ENCODE measurements at regions not wholly inside any gene's neighbourhood (a gene's known extent, or its start where the extent isn't known, plus 50 kb on each side); places are given as distances from the start of the nearest gene placed in this dataset.

DNA sequence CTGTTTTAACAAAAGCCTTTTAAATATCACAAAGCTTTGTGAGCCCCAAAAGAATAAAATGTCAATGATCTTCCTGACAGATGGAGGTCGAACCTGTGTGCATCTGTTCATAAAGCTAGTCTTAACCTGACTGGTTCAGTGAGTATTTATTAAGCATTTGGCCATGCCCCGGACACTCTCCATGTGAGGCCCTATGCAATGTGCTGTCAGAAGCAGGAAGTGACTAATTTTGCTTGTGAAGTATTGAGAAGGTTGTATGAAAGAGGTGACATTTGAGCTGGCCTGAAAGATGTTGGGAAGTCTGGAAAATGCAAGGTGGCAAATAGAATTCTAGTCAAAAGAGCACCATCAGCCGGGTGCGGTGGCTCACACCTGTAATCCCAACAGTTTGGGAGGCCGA is 171.4 kb downstream of the MSL3 start:
- Histone ChIP-seq H3K4me1 (ENCODE audit: insufficient read depth, low read length) (no peaks in the 10 kb centered on the region), H2BK5ac (ENCODE audit: insufficient read length, low read length) (no peak overlapping the region), H4K8ac (replicated peaks; ENCODE audit: insufficient read length, low read depth, low read length) (no peak overlapping the region), H3K56ac (ENCODE audit: insufficient read length, low read depth, low read length) (no peak overlapping the region), H3K27ac (ENCODE audit: insufficient read length, low read depth, low read length) (no peak overlapping the region), H3K4me2 (ENCODE audit: insufficient read depth, insufficient read length, low read length) (no peak overlapping the region), H3K14ac (ENCODE audit: insufficient read depth, low read length) (no peak overlapping the region), H3K9ac (ENCODE audit: extremely low read depth, insufficient read length, low read length) (no peak overlapping the region), H3K79me1 (ENCODE audit: insufficient read depth, low read depth, low read length, poor library complexity, severe bottlenecking) (no peaks in the 10 kb centered on the region), H4K91ac (ENCODE audit: insufficient read length, low read depth, low read length) (no peak overlapping the region), H3K4ac (ENCODE audit: low read depth, low read length) (no peak overlapping the region), H2AFZ (ENCODE audit: low read length) (no peak overlapping the region), H2BK20ac (ENCODE audit: low read depth, low read length, poor library complexity, severe bottlenecking) (no peak overlapping the region), H3K18ac (ENCODE audit: insufficient read length, low read depth, low read length) (no peak overlapping the region), H2BK120ac (ENCODE audit: low read depth, low read length, poor library complexity, severe bottlenecking) (no peak overlapping the region), H3K9me3 (ENCODE audit: control insufficient read depth, low read depth, low read length) (no peaks in the 10 kb centered on the region), H3K79me2 (ENCODE audit: insufficient read depth, low read length) (no peaks in the 10 kb centered on the region), H3T11ph (ENCODE audit: low read length) (no peak overlapping the region), H3K23ac (ENCODE audit: insufficient read length, low read depth, low read length) (no peak overlapping the region), H3K27me3 (ENCODE audit: insufficient read depth, low read length) (no peaks in the 10 kb centered on the region), H4K20me1 (ENCODE audit: control insufficient read depth, insufficient read depth, insufficient read length) (no peaks in the 10 kb centered on the region), H2AK5ac (ENCODE audit: insufficient read length, low read length) (no peak overlapping the region), H4K5ac (ENCODE audit: insufficient read length, low read depth, low read length) (no peak overlapping the region), H2BK15ac (ENCODE audit: low read depth, low read length) (no peak overlapping the region), H3K23me2 (ENCODE audit: insufficient read length, low read depth, low read length, poor library complexity, severe bottlenecking) (no peaks in the 10 kb centered on the region), H2BK12ac (ENCODE audit: insufficient read length, low read depth, low read length) (no peak overlapping the region)
- Mint-ChIP-seq H3K4me3 (no peak overlapping the region), H3K9me3 (peaks cover 83 to 85% of the 10 kb centered on the region in 2 experiments), H3K36me3 (ENCODE audit: insufficient read depth in 1 of 3, low read depth in 3 of 3) (peaks cover 0 to 8% (median 2%) of the 10 kb centered on the region in 3 experiments; a peak in 3 of 7 replicates), H3K27ac (no peak overlapping the region), H3K4me1 (no peaks in the 10 kb centered on the region), H3K27me3 (ENCODE audit: low read depth) (0 out of 2 replicates have a peak, but pooled peaks cover 1% of the 10 kb centered on the region)
- TF ChIP-seq, protein P1, sequence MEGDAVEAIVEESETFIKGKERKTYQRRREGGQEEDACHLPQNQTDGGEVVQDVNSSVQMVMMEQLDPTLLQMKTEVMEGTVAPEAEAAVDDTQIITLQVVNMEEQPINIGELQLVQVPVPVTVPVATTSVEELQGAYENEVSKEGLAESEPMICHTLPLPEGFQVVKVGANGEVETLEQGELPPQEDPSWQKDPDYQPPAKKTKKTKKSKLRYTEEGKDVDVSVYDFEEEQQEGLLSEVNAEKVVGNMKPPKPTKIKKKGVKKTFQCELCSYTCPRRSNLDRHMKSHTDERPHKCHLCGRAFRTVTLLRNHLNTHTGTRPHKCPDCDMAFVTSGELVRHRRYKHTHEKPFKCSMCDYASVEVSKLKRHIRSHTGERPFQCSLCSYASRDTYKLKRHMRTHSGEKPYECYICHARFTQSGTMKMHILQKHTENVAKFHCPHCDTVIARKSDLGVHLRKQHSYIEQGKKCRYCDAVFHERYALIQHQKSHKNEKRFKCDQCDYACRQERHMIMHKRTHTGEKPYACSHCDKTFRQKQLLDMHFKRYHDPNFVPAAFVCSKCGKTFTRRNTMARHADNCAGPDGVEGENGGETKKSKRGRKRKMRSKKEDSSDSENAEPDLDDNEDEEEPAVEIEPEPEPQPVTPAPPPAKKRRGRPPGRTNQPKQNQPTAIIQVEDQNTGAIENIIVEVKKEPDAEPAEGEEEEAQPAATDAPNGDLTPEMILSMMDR (conservative IDR thresholded peaks at IDR 0.05), result no peak
- no CpG with 5 or more reads among the region's 5 CpGs for WGBS (ENCODE audit: extremely low coverage, insufficient read length, low lambda C conversion rate)
- no peak for DNase-seq

Measured in H9 (cell line).